ENCODE measurements at regions not wholly inside any gene's neighbourhood (a gene's known extent, or its start where the extent isn't known, plus 50 kb on each side); places are given as distances from the start of the nearest gene placed in this dataset.

DNA sequence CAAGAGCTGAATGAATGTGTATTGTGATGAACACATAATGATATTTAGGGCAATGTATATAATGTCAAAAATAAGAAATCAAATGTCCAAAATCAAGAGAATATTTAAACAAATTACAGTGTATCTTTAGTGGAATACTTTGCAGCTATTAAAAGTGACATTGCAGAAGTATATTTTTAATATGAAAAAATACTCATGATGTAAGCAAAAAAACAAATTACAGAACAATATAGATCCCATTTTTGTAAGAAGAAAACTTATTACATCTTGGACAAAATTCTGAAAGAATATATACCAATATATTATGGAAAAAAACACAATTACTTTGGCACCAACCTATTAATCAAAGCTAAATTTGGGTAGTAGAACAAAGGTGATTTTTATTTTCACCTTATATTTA, 308.2 kb upstream of the NEBL start:
- no peak overlapping the region for H2BK120ac ChIP-seq (replicated peaks; ENCODE audit: low read depth, low read length)
- H3K23ac ChIP-seq (ENCODE audit: insufficient read length): no peak overlapping the region
- H4K8ac ChIP-seq (ENCODE audit: extremely low read depth, insufficient read depth, low read length): no peak overlapping the region
- H2BK12ac ChIP-seq (ENCODE audit: low read depth, low read length): no peak overlapping the region
- H3K18ac ChIP-seq (ENCODE audit: extremely low read depth, low read length): no peak overlapping the region
- H3K23me2 ChIP-seq (ENCODE audit: low read depth, low read length): no peaks in the 10 kb centered on the region
- FAIRE-seq (no peak), DNase-seq (ENCODE audit: low read depth in 1 of 2, low spot score in 2 of 2) (no peak)
- no peak overlapping the region for H3K14ac ChIP-seq (ENCODE audit: insufficient read length)
- peaks cover 0 to 3% (median 0%) of the 10 kb centered on the region in 4 experiments; a peak in 2 of 7 replicates for H3K4me1 ChIP-seq (replicated peaks in 1 of 4; ENCODE audit: control insufficient read depth in 3 of 4, insufficient read depth in 4 of 4, low read length in 3 of 4)
- no peaks in the 10 kb centered on the region for H3K79me2 ChIP-seq (ENCODE audit: control insufficient read depth in 1 of 2, insufficient read depth in 2 of 2, low read length in 2 of 2)
- no peaks in the 10 kb centered on the region for H3K36me3 ChIP-seq (ENCODE audit: control insufficient read depth in 2 of 4, insufficient read depth in 4 of 4, low read length in 3 of 4)
- H3K79me1 ChIP-seq (ENCODE audit: low read depth, low read length): no peaks in the 10 kb centered on the region
- H2BK15ac ChIP-seq (ENCODE audit: low read length): no peak overlapping the region
- H2AFZ ChIP-seq (ENCODE audit: low read length): no peak overlapping the region
- H4K5ac ChIP-seq (ENCODE audit: insufficient read length, low read depth, low read length): no peak overlapping the region
- no peak overlapping the region for H2AK5ac ChIP-seq (ENCODE audit: low read depth, low read length)
- no peak overlapping the region for H3K27ac ChIP-seq (ENCODE audit: low read depth, low read length)
- H2BK5ac ChIP-seq (ENCODE audit: low read depth, low read length): no peak overlapping the region
- H3K27me3 ChIP-seq (replicated peaks in 1 of 4; ENCODE audit: control insufficient read depth in 3 of 4, extremely low read depth in 1 of 4, insufficient read depth in 3 of 4, low read length in 3 of 4): no peaks in the 10 kb centered on the region
- no peaks in the 10 kb centered on the region for H4K20me1 ChIP-seq (replicated peaks in 1 of 2; ENCODE audit: control insufficient read depth in 1 of 2, insufficient read depth in 2 of 2, low read length in 2 of 2)
- H3K4me2 ChIP-seq (ENCODE audit: insufficient read depth in 1 of 2, low read depth in 2 of 2, low read length in 2 of 2): no peak overlapping the region
- H2BK20ac ChIP-seq (ENCODE audit: low read length): no peak overlapping the region
- no peak overlapping the region for H3K9ac ChIP-seq (replicated peaks in 1 of 4; ENCODE audit: extremely low read depth in 1 of 4, low read depth in 3 of 4, low read length in 3 of 4)
- H3K4ac ChIP-seq (replicated peaks; ENCODE audit: insufficient read length, low read depth, low read length): no peak overlapping the region
- no peak overlapping the region for H3K56ac ChIP-seq (replicated peaks; ENCODE audit: insufficient read length, low read depth, low read length)
- H3K4me3 ChIP-seq (ENCODE audit: extremely low read depth in 1 of 4, insufficient read depth in 2 of 4, low read depth in 3 of 4, low read length in 4 of 4): no peak overlapping the region
- CTCF ChIA-PET (ENCODE audit: partially characterized antibody): interaction anchor here (0.9 kb wide), 1 partner anchor 126 kb away, joined by 3 read pairs; no protein-coding TSS in a partner anchor
- POLR2A ChIA-PET (ENCODE audit: partially characterized antibody): interaction anchor here (0.6 to 1.4 kb wide), 2 partner anchors 30 to 101 kb away, joined by 3 read pairs; no protein-coding TSS in a partner anchor
- TF ChIP-seq SIRT6 (IDR thresholded peaks at IDR 0.05; ENCODE audit: low read length): no peak
- no peak for TF ChIP-seq CEBPB (IDR thresholded peaks at IDR 0.05; ENCODE audit: low read depth, low read length)
- TF ChIP-seq EP300 (IDR thresholded peaks at IDR 0.05; ENCODE audit: borderline replicate concordance in 1 of 2, low read depth in 2 of 2, low read length in 2 of 2): no peak
- TF ChIP-seq FOSL1 (IDR thresholded peaks at IDR 0.05; ENCODE audit: insufficient read depth, low read depth, low read length): no peak
- TF ChIP-seq NANOG (IDR thresholded peaks at IDR 0.05; ENCODE audit: insufficient read depth, low read depth, low read length, poor library complexity, severe bottlenecking): no peak
- no peak for TF ChIP-seq SIX5 (IDR thresholded peaks at IDR 0.05; ENCODE audit: low read depth, low read length)
- TF ChIP-seq, protein P1, sequence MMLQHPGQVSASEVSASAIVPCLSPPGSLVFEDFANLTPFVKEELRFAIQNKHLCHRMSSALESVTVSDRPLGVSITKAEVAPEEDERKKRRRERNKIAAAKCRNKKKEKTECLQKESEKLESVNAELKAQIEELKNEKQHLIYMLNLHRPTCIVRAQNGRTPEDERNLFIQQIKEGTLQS (IDR thresholded peaks at IDR 0.05; ENCODE audit: insufficient read depth, low read depth, low read length): no peak
- no peak for TF ChIP-seq KDM4A (IDR thresholded peaks at IDR 0.05; ENCODE audit: low read depth, low read length, severe bottlenecking)
- no peak for TF ChIP-seq SIN3A (conservative IDR thresholded peaks at IDR 0.05 in 1 of 2, IDR thresholded peaks at IDR 0.05 in 1 of 2; ENCODE audit: low read depth in 1 of 2, low read length in 2 of 2)
- no peak for TF ChIP-seq KDM5A (IDR thresholded peaks at IDR 0.05; ENCODE audit: low read length)
- TF ChIP-seq SUZ12 (IDR thresholded peaks at IDR 0.05; ENCODE audit: low read length): no peak
- no peak for TF ChIP-seq JUND (IDR thresholded peaks at IDR 0.05; ENCODE audit: low read length)
- H4K91ac ChIP-seq (replicated peaks; ENCODE audit: insufficient read length, low read length): no peak overlapping the region
- 0 out of 4 replicates have a peak, but pooled peaks cover 0 to 3% of the 10 kb centered on the region in 2 experiments for H3K9me3 ChIP-seq (ENCODE audit: insufficient read depth in 2 of 2, low read depth in 1 of 2, low read length in 1 of 2)
